GM18909 (cell line): ENCODE measurements at regions not wholly inside any gene's neighbourhood (a gene's known extent, or its start where the extent isn't known, plus 50 kb on each side); places are given as distances from the start of the nearest gene placed in this dataset.
"Not testable (repeated sequence)": the region's sequence is repeated elsewhere in the genome, so short reads cannot be mapped to it uniquely, and the experiment has no call there.

ENCODE experiments used
- ATAC-seq: cut with Tn5 transposase; IDR thresholded peaks from one replicate; pipeline ENCODE4 v1.9.1; 2021; ENCODE audit warnings: mild to moderate bottlenecking; ENCODE audit not compliant: unreplicated experiment, poor library complexity

- not testable (repeated sequence) for ATAC-seq
These were observed 224.9 kb upstream of the CNR1 start for GRCh38 chr6:88390998-88391397.

- no peak for ATAC-seq
These were observed 222.4 kb upstream of the CNR1 start for GRCh38 chr6:88388589-88388988.

GRCh38 chr6:88386167-88386566 lies 220.0 kb upstream of the CNR1 start:
- ATAC-seq: no peak

- no peak for ATAC-seq
These were observed 217.0 kb upstream of the CNR1 start for GRCh38 chr6:88383183-88383582.

- no peak for ATAC-seq
These were observed 215.1 kb upstream of the CNR1 start for GRCh38 chr6:88381289-88381642.

- ATAC-seq: no peak
These were observed 214.6 kb upstream of the CNR1 start for GRCh38 chr6:88380618-88381288.

GRCh38 chr6:88380083-88380482 lies 213.9 kb upstream of the CNR1 start:
- ATAC-seq: no peak

- ATAC-seq: no peak
These were observed 212.5 kb upstream of the CNR1 start for GRCh38 chr6:88378639-88379038.

GRCh38 chr6:88377976-88378568 lies 211.9 kb upstream of the CNR1 start:
- ATAC-seq: no peak

- ATAC-seq: no peak
These were observed 210.7 kb upstream of the CNR1 start for GRCh38 chr6:88376768-88377387.

- no peak for ATAC-seq
These were observed 210.1 kb upstream of the CNR1 start for GRCh38 chr6:88376197-88376596.

GRCh38 chr6:88374553-88374952 lies 208.4 kb upstream of the CNR1 start:
- no peak for ATAC-seq

- ATAC-seq: no peak
These were observed 205.3 kb upstream of the CNR1 start for GRCh38 chr6:88371480-88371879.

- ATAC-seq: no peak
These were observed 204.1 kb upstream of the CNR1 start for GRCh38 chr6:88370127-88370710.

GRCh38 chr6:88369262-88369661 lies 203.1 kb upstream of the CNR1 start:
- no peak for ATAC-seq

GRCh38 chr6:88368071-88368787 lies 202.1 kb upstream of the CNR1 start:
- no peak for ATAC-seq

- no peak for ATAC-seq
These were observed 201.1 kb upstream of the CNR1 start for GRCh38 chr6:88367248-88367647.

GRCh38 chr6:88366672-88367071 lies 200.5 kb upstream of the CNR1 start:
- no peak for ATAC-seq

- ATAC-seq: no peak
These were observed 199.5 kb upstream of the CNR1 start for GRCh38 chr6:88365656-88366055.

- no peak for ATAC-seq
These were observed 199.1 kb upstream of the CNR1 start for GRCh38 chr6:88365230-88365629.

- no peak for ATAC-seq
These were observed 195.6 kb upstream of the CNR1 start for GRCh38 chr6:88361754-88362153.
